NCI-H524 (cell line): ENCODE measurements at regions not wholly inside any gene's neighbourhood (a gene's known extent, or its start where the extent isn't known, plus 50 kb on each side); places are given as distances from the start of the nearest gene placed in this dataset.

Experiments used
- DNase-seq, 2 experiments: peaks; one replicate each; lab custom pipeline; 2025; lab: John Stamatoyannopoulos, UW

- DNase-seq, result no peak
Observed at GRCh38 chr2:224210286-224211180, 171.4 kb upstream of the SERPINE2 start.

- DNase-seq, result no peak
Observed at GRCh38 chr2:224209555-224210285, 170.6 kb upstream of the SERPINE2 start.

GRCh38 chr2:224208443-224208842 is 169.4 kb upstream of the SERPINE2 start:
- DNase-seq, result no peak

- no peak for DNase-seq
Observed at GRCh38 chr2:224208007-224208406, 168.9 kb upstream of the SERPINE2 start.

GRCh38 chr2:224206816-224207215 is 167.7 kb upstream of the SERPINE2 start:
- DNase-seq, result no peak

GRCh38 chr2:224202281-224202865 is 163.3 kb upstream of the SERPINE2 start:
- no peak for DNase-seq

- no peak for DNase-seq
Observed at GRCh38 chr2:224198436-224198835, 159.3 kb upstream of the SERPINE2 start.

- DNase-seq, result no peak
Observed at GRCh38 chr2:224196810-224197209, 157.7 kb upstream of the SERPINE2 start.

GRCh38 chr2:224195925-224196571 is 157.0 kb upstream of the SERPINE2 start:
- DNase-seq, result no peak

GRCh38 chr2:224194161-224194560 is 155.1 kb upstream of the SERPINE2 start:
- no peak for DNase-seq

- DNase-seq, result no peak
Observed at GRCh38 chr2:224191465-224191864, 152.4 kb upstream of the SERPINE2 start.

- no peak for DNase-seq
Observed at GRCh38 chr2:224190936-224191270, 151.8 kb upstream of the SERPINE2 start.

- DNase-seq, result no peak
Observed at GRCh38 chr2:224190234-224190935, 151.3 kb upstream of the SERPINE2 start.

GRCh38 chr2:224187220-224187619 is 148.1 kb upstream of the SERPINE2 start:
- DNase-seq, result no peak

GRCh38 chr2:224185023-224185601 is 146.0 kb upstream of the SERPINE2 start:
- DNase-seq, result no peak

- no peak for DNase-seq
Observed at GRCh38 chr2:224183086-224183485, 144.0 kb upstream of the SERPINE2 start.

- no peak for DNase-seq
Observed at GRCh38 chr2:224182498-224182897, 143.4 kb upstream of the SERPINE2 start.

- no peak for DNase-seq
Observed at GRCh38 chr2:224181534-224182155, 142.6 kb upstream of the SERPINE2 start.

GRCh38 chr2:224180810-224181209 is 141.7 kb upstream of the SERPINE2 start:
- no peak for DNase-seq

- no peak for DNase-seq
Observed at GRCh38 chr2:224178056-224178455, 139.0 kb upstream of the SERPINE2 start.

- no peak for DNase-seq
Observed at GRCh38 chr2:224175538-224175937, 136.5 kb upstream of the SERPINE2 start.
